HEK293 (cell line): ENCODE measurements at regions not wholly inside any gene's neighbourhood (a gene's known extent, or its start where the extent isn't known, plus 50 kb on each side); places are given as distances from the start of the nearest gene placed in this dataset.

Source experiments
- CTCF ChIA-PET: fragments of 350-600 bp; formaldehyde crosslinking; extraction: SDS; loops from one replicate; lab custom pipeline; 2021; ENCODE audit warnings: antibody characterized with exemption; lab: Yijun Ruan, JAX
- POLR2A ChIA-PET: fragments of 300-600 bp; formaldehyde crosslinking; extraction: SDS; loops from one replicate; lab custom pipeline; 2020; ENCODE audit warnings: antibody characterized with exemption, inconsistent platforms; lab: Yijun Ruan, JAX
- H3K27ac ChIP-seq: fragments of 200-500 bp; sonication (Bioruptor generic); 2 replicates; pipeline ENCODE4 v1.5.1; 2014; ENCODE audit warnings: low read depth, low read length, control low read depth, inconsistent platforms; ENCODE audit errors: extremely low read depth
- H3K36me3 ChIP-seq, 2 experiments: fragments of 200-500 bp in 1 of 2; sonication (Bioruptor generic) in 1 of 2; 1 replicate in 1 of 2; 2 replicates in 1 of 2; pipeline ENCODE4 v1.5.1; 2014 to 2017; ENCODE audit warnings: inconsistent platforms in 2 of 2, low read length in 2 of 2; ENCODE audit not compliant: control insufficient read depth in 2 of 2, insufficient read depth in 1 of 2
- H3K4me1 ChIP-seq: fragments of 200-500 bp; sonication (Bioruptor generic); 2 replicates; pipeline ENCODE4 v1.5.1; 2014; ENCODE audit warnings: mild to moderate bottlenecking, low read length, inconsistent platforms; ENCODE audit not compliant: control insufficient read depth, insufficient read depth
- H3K4me3 ChIP-seq: 2 replicates; pipeline ENCODE4 v1.5.1; 2011; ENCODE audit warnings: low read depth, mild to moderate bottlenecking, control low read depth, low read length, moderate library complexity
- H3K9me3 ChIP-seq: fragments of 200-500 bp; sonication (Bioruptor generic); 2 replicates; pipeline ENCODE4 v1.5.1; 2014; ENCODE audit warnings: low read depth, low read length, inconsistent platforms; ENCODE audit not compliant: control insufficient read depth, insufficient read depth
- GLI2 ChIP-seq: fragments of 450-650 bp; formaldehyde crosslinking; IDR thresholded peaks from 2 replicates; pipeline ENCODE4; 2017; ENCODE audit warnings: missing biosample characterization, missing genetic modification characterization, low read depth, borderline replicate concordance
- PATZ1 ChIP-seq: fragments of 450-650 bp; formaldehyde crosslinking; IDR thresholded peaks from 2 replicates; pipeline ENCODE4 v1.5.1; 2016; ENCODE audit warnings: missing biosample characterization, missing genetic modification characterization
- PRDM6 ChIP-seq: fragments of 450-650 bp; formaldehyde crosslinking; IDR thresholded peaks from 2 replicates; pipeline ENCODE4 v1.5.1; 2017; ENCODE audit warnings: missing biosample characterization, missing genetic modification characterization
- REPIN1 ChIP-seq: fragments of 450-650 bp; formaldehyde crosslinking; IDR thresholded peaks from 2 replicates; pipeline ENCODE4 v1.5.1; 2017; ENCODE audit warnings: missing biosample characterization, missing genetic modification characterization, low read depth
- WT1 ChIP-seq: fragments of 450-650 bp; formaldehyde crosslinking; IDR thresholded peaks from 2 replicates; pipeline ENCODE4 v1.5.1; 2016; ENCODE audit warnings: missing biosample characterization, missing genetic modification characterization
- ZBTB49 ChIP-seq: fragments of 450-650 bp; formaldehyde crosslinking; IDR thresholded peaks from 2 replicates; pipeline ENCODE4 v1.5.1; 2016; ENCODE audit warnings: missing biosample characterization, missing genetic modification characterization, low read depth
- ZFP3 ChIP-seq: fragments of 450-650 bp; formaldehyde crosslinking; IDR thresholded peaks from 2 replicates; pipeline ENCODE4 v1.5.1; 2016; ENCODE audit warnings: low read depth, missing biosample characterization, missing genetic modification characterization
- ZNF121 ChIP-seq: fragments of 450-650 bp; formaldehyde crosslinking; IDR thresholded peaks from 2 replicates; pipeline ENCODE4 v1.5.1; 2016; ENCODE audit warnings: missing biosample characterization, missing genetic modification characterization
- ZNF18 ChIP-seq: fragments of 450-650 bp; formaldehyde crosslinking; IDR thresholded peaks from 2 replicates; pipeline ENCODE4 v1.5.1; 2016; ENCODE audit warnings: missing biosample characterization, missing genetic modification characterization
- ZNF221 ChIP-seq: fragments of 450-650 bp; formaldehyde crosslinking; IDR thresholded peaks from 2 replicates; pipeline ENCODE4 v1.5.1; 2017; ENCODE audit warnings: missing biosample characterization, missing genetic modification characterization, borderline replicate concordance
- ZNF324 ChIP-seq: fragments of 450-650 bp; formaldehyde crosslinking; IDR thresholded peaks from 2 replicates; pipeline ENCODE4 v1.5.1; 2016; ENCODE audit warnings: missing biosample characterization, missing genetic modification characterization
- ZNF488 ChIP-seq: fragments of 450-650 bp; formaldehyde crosslinking; IDR thresholded peaks from 2 replicates; pipeline ENCODE4 v1.5.1; 2016; ENCODE audit warnings: missing biosample characterization, missing genetic modification characterization
- ZNF521 ChIP-seq: fragments of 450-650 bp; formaldehyde crosslinking; IDR thresholded peaks from 2 replicates; pipeline ENCODE4 v1.5.1; 2017; ENCODE audit warnings: missing biosample characterization, mild to moderate bottlenecking, missing genetic modification characterization
- ZNF664 ChIP-seq: fragments of 450-650 bp; formaldehyde crosslinking; IDR thresholded peaks from 2 replicates; pipeline ENCODE4 v1.5.1; 2016; ENCODE audit warnings: missing biosample characterization, missing genetic modification characterization
- TF ChIP-seq, protein P1 (sequence below): fragments of 450-650 bp; formaldehyde crosslinking; IDR thresholded peaks from 2 replicates; pipeline ENCODE4 v1.5.1; 2016; ENCODE audit warnings: missing biosample characterization, missing genetic modification characterization

GRCh38 chr3:1527786-1528185 lies 435.0 kb downstream of the CNTN6 start:
- no peak for TF ChIP-seq ZNF488 (tag by site-specific recombination)
- TF ChIP-seq ZNF324 (tag by site-specific recombination) = no peak
- TF ChIP-seq ZBTB49 (tag by site-specific recombination) = no peak
- TF ChIP-seq GLI2 = no peak
- no peak for TF ChIP-seq ZNF121 (tag by site-specific recombination)
- TF ChIP-seq ZFP3 (tag by site-specific recombination) = no peak
- no peak for TF ChIP-seq PRDM6 (tag by site-specific recombination)
- no peak for TF ChIP-seq ZNF18
- TF ChIP-seq ZNF521 = no peak
- no peak for TF ChIP-seq REPIN1
- no peak overlapping the region for H3K4me3 ChIP-seq
- H3K4me1 ChIP-seq = no peaks in the 10 kb centered on the region
- POLR2A ChIA-PET = no interaction called here
- CTCF ChIA-PET = no interaction called here
- no peak overlapping the region for H3K27ac ChIP-seq
- no peaks in the 10 kb centered on the region for H3K9me3 ChIP-seq
- H3K36me3 ChIP-seq = no peaks in the 10 kb centered on the region

DNA sequence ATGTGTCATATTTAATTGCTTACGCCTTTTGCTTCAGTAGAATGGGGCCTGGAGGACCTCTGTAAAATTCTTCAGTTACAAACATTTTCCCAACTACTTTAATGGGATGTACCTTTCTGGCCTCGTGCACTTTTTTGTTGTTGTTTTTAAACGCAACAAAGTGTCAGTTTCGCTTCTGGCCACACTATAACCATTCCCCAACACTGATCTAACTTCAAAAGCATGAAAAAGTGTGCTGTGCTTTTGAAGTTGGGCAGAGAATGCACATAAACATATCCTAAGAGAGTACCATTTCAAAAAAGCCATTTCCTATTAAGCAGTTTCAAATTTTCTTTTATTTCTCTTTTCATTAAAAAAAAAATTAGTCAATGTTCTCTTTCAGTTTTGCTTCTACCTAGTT lies 435.8 kb downstream of the CNTN6 start:
- ChIA-PET CTCF (interaction anchor here (0.7 kb wide), 1 partner anchor 25 kb away, joined by 3 read pairs; no protein-coding TSS in a partner anchor), POLR2A (no interaction called here)
- no peaks in the 10 kb centered on the region for H3K36me3 ChIP-seq
- no peak overlapping the region for H3K4me3 ChIP-seq
- no peaks in the 10 kb centered on the region for H3K9me3 ChIP-seq
- no peak overlapping the region for H3K27ac ChIP-seq
- H3K4me1 ChIP-seq = no peaks in the 10 kb centered on the region
- TF ChIP-seq WT1 (tag by site-specific recombination) (no peak), ZNF664 (tag by site-specific recombination) (no peak), ZNF221 (tag by site-specific recombination) (no peak), PATZ1 (tag by site-specific recombination) (no peak)
- TF ChIP-seq, protein P1, sequence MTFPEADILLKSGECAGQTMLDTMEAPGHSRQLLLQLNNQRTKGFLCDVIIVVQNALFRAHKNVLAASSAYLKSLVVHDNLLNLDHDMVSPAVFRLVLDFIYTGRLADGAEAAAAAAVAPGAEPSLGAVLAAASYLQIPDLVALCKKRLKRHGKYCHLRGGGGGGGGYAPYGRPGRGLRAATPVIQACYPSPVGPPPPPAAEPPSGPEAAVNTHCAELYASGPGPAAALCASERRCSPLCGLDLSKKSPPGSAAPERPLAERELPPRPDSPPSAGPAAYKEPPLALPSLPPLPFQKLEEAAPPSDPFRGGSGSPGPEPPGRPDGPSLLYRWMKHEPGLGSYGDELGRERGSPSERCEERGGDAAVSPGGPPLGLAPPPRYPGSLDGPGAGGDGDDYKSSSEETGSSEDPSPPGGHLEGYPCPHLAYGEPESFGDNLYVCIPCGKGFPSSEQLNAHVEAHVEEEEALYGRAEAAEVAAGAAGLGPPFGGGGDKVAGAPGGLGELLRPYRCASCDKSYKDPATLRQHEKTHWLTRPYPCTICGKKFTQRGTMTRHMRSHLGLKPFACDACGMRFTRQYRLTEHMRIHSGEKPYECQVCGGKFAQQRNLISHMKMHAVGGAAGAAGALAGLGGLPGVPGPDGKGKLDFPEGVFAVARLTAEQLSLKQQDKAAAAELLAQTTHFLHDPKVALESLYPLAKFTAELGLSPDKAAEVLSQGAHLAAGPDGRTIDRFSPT = no peak
